ENCODE measurements at regions not wholly inside any gene's neighbourhood (a gene's known extent, or its start where the extent isn't known, plus 50 kb on each side); places are given as distances from the start of the nearest gene placed in this dataset.
"Not testable (repeated sequence)": the region's sequence is repeated elsewhere in the genome, so short reads cannot be mapped to it uniquely, and the experiment has no call there.

GRCh38 chr1:190837888-190838287 lies 360.2 kb upstream of the BRINP3 start:
- DNase-seq: no peak

- no peak for DNase-seq
Measured at GRCh38 chr1:190847166-190847565, 369.5 kb upstream of the BRINP3 start.

- DNase-seq: no peak
Measured at GRCh38 chr1:190849346-190849745, 371.7 kb upstream of the BRINP3 start.

- DNase-seq: no peak
Measured at GRCh38 chr1:190852611-190853010, 374.9 kb upstream of the BRINP3 start.

- DNase-seq: no peak
Measured at GRCh38 chr1:190858140-190858539, 380.5 kb upstream of the BRINP3 start.

- DNase-seq: no peak
Measured at GRCh38 chr1:190864013-190864641, 386.5 kb upstream of the BRINP3 start.

- DNase-seq: no peak
Measured at GRCh38 chr1:190880352-190880751, 402.7 kb upstream of the BRINP3 start.

- no peak for DNase-seq
Measured at GRCh38 chr1:190881064-190881463, 403.4 kb upstream of the BRINP3 start.

- no peak for DNase-seq
Measured at GRCh38 chr1:190897233-190897632, 419.6 kb upstream of the BRINP3 start.

- DNase-seq: no peak
Measured at GRCh38 chr1:190904091-190904695, 426.5 kb upstream of the BRINP3 start.

- no peak for DNase-seq
Measured at GRCh38 chr1:190906206-190906725, 428.6 kb upstream of the BRINP3 start.

GRCh38 chr1:190908246-190908645 lies 430.6 kb upstream of the BRINP3 start:
- no peak for DNase-seq

GRCh38 chr1:190908691-190909090 lies 431.0 kb upstream of the BRINP3 start:
- no peak for DNase-seq

- no peak for DNase-seq
Measured at GRCh38 chr1:190935925-190936324, 458.3 kb upstream of the BRINP3 start.

GRCh38 chr1:190936337-190936736 lies 458.7 kb upstream of the BRINP3 start:
- no peak for DNase-seq

GRCh38 chr1:190940951-190941350 lies 463.3 kb upstream of the BRINP3 start:
- DNase-seq: no peak

- DNase-seq: no peak
Measured at GRCh38 chr1:190942475-190942874, 464.8 kb upstream of the BRINP3 start.

GRCh38 chr1:190943722-190944121 lies 466.1 kb upstream of the BRINP3 start:
- DNase-seq: not testable (repeated sequence)

- DNase-seq: no peak
Measured at GRCh38 chr1:190949939-190950338, 472.3 kb upstream of the BRINP3 start.

- no peak for DNase-seq
Measured at GRCh38 chr1:190957565-190957964, 479.9 kb upstream of the BRINP3 start.

GRCh38 chr1:190963321-190963720 lies 485.7 kb upstream of the BRINP3 start:
- no peak for DNase-seq

- DNase-seq: no peak
Measured at GRCh38 chr1:190975827-190976226, 498.2 kb upstream of the BRINP3 start.

GRCh38 chr1:191002768-191003167 lies 525.1 kb upstream of the BRINP3 start:
- DNase-seq: no peak

- no peak for DNase-seq
Measured at GRCh38 chr1:191016765-191017164, 539.1 kb upstream of the BRINP3 start.

GRCh38 chr1:191022856-191023255 lies 545.2 kb upstream of the BRINP3 start:
- no peak for DNase-seq

Data from NCI-H345 (cell line).